ENCODE measurements at regions not wholly inside any gene's neighbourhood (a gene's known extent, or its start where the extent isn't known, plus 50 kb on each side); places are given as distances from the start of the nearest gene placed in this dataset.

DNA sequence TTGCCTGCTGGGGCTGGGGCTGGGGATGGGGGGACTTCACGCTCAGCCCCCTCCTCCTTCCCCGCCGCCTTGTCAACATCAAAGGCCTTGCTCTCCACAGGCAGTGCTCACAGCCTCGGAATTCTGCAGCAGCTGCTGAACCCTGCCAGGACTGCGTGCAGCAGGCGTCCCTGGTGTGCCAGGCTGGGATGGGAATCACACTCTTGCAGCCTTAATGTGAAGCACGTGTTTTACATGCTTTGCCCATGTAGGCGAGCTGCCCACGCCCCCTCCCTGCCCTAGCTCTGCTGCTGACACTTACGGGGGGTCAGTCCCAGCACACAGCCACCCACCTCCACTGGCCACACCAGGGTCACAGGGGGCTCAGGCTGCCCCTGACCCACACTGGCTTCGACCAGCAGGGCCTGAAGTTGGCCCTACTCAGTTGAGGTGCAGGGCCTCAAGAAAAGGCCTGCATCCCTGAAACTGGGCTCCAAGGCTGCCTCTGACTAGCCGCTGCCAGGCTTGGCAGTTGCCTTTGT is 276.2 kb upstream of the RTL1 start:
- TF ChIP-seq, protein P1, sequence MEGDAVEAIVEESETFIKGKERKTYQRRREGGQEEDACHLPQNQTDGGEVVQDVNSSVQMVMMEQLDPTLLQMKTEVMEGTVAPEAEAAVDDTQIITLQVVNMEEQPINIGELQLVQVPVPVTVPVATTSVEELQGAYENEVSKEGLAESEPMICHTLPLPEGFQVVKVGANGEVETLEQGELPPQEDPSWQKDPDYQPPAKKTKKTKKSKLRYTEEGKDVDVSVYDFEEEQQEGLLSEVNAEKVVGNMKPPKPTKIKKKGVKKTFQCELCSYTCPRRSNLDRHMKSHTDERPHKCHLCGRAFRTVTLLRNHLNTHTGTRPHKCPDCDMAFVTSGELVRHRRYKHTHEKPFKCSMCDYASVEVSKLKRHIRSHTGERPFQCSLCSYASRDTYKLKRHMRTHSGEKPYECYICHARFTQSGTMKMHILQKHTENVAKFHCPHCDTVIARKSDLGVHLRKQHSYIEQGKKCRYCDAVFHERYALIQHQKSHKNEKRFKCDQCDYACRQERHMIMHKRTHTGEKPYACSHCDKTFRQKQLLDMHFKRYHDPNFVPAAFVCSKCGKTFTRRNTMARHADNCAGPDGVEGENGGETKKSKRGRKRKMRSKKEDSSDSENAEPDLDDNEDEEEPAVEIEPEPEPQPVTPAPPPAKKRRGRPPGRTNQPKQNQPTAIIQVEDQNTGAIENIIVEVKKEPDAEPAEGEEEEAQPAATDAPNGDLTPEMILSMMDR (conservative IDR thresholded peaks at IDR 0.05; ENCODE audit: low read depth, low read length): no peak
- TF ChIP-seq POLR2A (IDR thresholded peaks at IDR 0.05; ENCODE audit: low read depth, low read length) (no peak), MXI1 (IDR thresholded peaks at IDR 0.05; ENCODE audit: borderline replicate concordance, low read depth, low read length) (no peak), RCOR1 (IDR thresholded peaks at IDR 0.05; ENCODE audit: insufficient replicate concordance, low read length) (no peak), NFE2L2 (IDR thresholded peaks at IDR 0.05; ENCODE audit: low read depth, low read length) (no peak), RAD21 (IDR thresholded peaks at IDR 0.05; ENCODE audit: low read length) (no peak), FOS (IDR thresholded peaks at IDR 0.05; ENCODE audit: low read depth, low read length) (no peak), CEBPB (IDR thresholded peaks at IDR 0.05; ENCODE audit: low read depth, low read length) (no peak), SMC3 (IDR thresholded peaks at IDR 0.05; ENCODE audit: low read depth, low read length) (no peak), MAZ (IDR thresholded peaks at IDR 0.05; ENCODE audit: borderline replicate concordance, low read depth, low read length) (no peak), MAFK (IDR thresholded peaks at IDR 0.05; ENCODE audit: low read depth, low read length) (no peak)
- TF ChIP-seq, protein P2, sequence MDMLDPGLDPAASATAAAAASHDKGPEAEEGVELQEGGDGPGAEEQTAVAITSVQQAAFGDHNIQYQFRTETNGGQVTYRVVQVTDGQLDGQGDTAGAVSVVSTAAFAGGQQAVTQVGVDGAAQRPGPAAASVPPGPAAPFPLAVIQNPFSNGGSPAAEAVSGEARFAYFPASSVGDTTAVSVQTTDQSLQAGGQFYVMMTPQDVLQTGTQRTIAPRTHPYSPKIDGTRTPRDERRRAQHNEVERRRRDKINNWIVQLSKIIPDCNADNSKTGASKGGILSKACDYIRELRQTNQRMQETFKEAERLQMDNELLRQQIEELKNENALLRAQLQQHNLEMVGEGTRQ (IDR thresholded peaks at IDR 0.05; ENCODE audit: low read depth, low read length): no peak
- TF ChIP-seq, protein P3, sequence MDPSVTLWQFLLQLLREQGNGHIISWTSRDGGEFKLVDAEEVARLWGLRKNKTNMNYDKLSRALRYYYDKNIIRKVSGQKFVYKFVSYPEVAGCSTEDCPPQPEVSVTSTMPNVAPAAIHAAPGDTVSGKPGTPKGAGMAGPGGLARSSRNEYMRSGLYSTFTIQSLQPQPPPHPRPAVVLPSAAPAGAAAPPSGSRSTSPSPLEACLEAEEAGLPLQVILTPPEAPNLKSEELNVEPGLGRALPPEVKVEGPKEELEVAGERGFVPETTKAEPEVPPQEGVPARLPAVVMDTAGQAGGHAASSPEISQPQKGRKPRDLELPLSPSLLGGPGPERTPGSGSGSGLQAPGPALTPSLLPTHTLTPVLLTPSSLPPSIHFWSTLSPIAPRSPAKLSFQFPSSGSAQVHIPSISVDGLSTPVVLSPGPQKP (IDR thresholded peaks at IDR 0.05; ENCODE audit: borderline replicate concordance, low read depth, low read length): no peak
